OCI-LY3 (cell line): ENCODE measurements at regions not wholly inside any gene's neighbourhood (a gene's known extent, or its start where the extent isn't known, plus 50 kb on each side); places are given as distances from the start of the nearest gene placed in this dataset.

Experiments used
- CTCF ChIP-seq: fragments of 200-600, 300-600 bp; sonication (generic); IDR thresholded peaks from 2 replicates; pipeline ENCODE4 v1.5.1; 2014; ENCODE audit warnings: antibody characterized with exemption, low read length, low read depth
- EZH2phosphoT487 ChIP-seq: fragments of 200-600 bp; shearing (Covaris generic); IDR thresholded peaks from 2 replicates; pipeline ENCODE4 v1.6.1; 2018; ENCODE audit warnings: antibody characterized with exemption, mixed run types, low read depth

DNA sequence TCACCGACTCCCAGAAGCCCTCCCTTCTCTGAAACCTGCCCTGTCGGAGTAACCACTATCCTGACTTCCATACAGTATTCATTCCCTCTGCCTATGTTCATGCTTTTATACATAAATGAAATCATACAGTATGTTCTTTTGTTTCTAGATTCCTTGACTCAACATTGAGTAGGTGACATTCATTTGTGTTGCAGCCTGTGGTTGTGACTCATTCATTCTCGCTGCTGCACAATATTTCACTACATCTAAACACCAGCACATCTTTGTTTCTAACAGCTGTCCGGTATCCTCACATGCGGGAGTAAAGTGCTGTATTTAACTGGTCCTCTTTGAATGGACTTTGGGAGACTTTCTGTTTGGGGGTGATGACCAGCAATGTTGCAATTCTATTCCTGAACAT lies 135.0 kb upstream of the FOXF1 start:
- TF ChIP-seq CTCF (no peak), EZH2phosphoT487 (no peak)
